B cell (primary cell): ENCODE measurements at regions not wholly inside any gene's neighbourhood (a gene's known extent, or its start where the extent isn't known, plus 50 kb on each side); places are given as distances from the start of the nearest gene placed in this dataset.

Experiments
- ATAC-seq: fragments of 200-7000 bp; cut with Tn5 transposase; one replicate; pipeline ENCODE4 v1.10.0; 2021; ENCODE audit warnings: low read depth, mild to moderate bottlenecking, moderate number of reproducible peaks, moderate library complexity
- CTCF ChIA-PET: fragments of 350-600 bp; sonication (Branson Sonifier 250); formaldehyde crosslinking; loops from one replicate; lab custom pipeline; 2021; ENCODE audit warnings: antibody characterized with exemption, inconsistent platforms; lab: Charles Lee
- POLR2A ChIA-PET: fragments of 350-600 bp; sonication (Branson Sonifier 250); formaldehyde crosslinking; loops from one replicate; lab custom pipeline; 2021; ENCODE audit warnings: antibody characterized with exemption; lab: Charles Lee
- DNase-seq: peaks from one replicate; pipeline ENCODE4 v3.0.0; 2013
- H2AFZ ChIP-seq: 2 replicates; pipeline ENCODE4 v1.6.1; 2012; ENCODE audit warnings: mild to moderate bottlenecking, low read depth, low read length; ENCODE audit not compliant: insufficient read depth, poor library complexity, severe bottlenecking
- H3K27ac ChIP-seq, 2 donors: 1 replicate in 1 of 2; 2 replicates in 1 of 2; pipeline ENCODE4 v1.5.1; 2012 to 2013; ENCODE audit warnings: low read length in 2 of 2, mild to moderate bottlenecking in 2 of 2, moderate library complexity in 1 of 2
- H3K27me3 ChIP-seq, 4 experiments: fragments of 200-600 bp in 1 of 4; sonication (generic) in 1 of 4; replicated peaks in 1 of 4; 1 replicate in 2 of 4; 2 replicates in 2 of 4; pipeline versions ENCODE4 v1.6.1 to v1.7.0; 2013 to 2016; ENCODE audit warnings: low read length in 3 of 4, mild to moderate bottlenecking in 2 of 4, mixed read lengths in 1 of 4, moderate library complexity in 1 of 4; ENCODE audit not compliant: insufficient read depth in 4 of 4, control insufficient read depth in 3 of 4; ENCODE audit errors: control extremely low read depth in 1 of 4
- H3K36me3 ChIP-seq, 2 experiments: replicated peaks in 1 of 2; 1 replicate in 1 of 2; 2 replicates in 1 of 2; pipeline versions ENCODE4 v1.6.1 to v1.7.1; 2013; ENCODE audit warnings: low read length in 1 of 2; ENCODE audit not compliant: insufficient read depth in 2 of 2, control insufficient read depth in 1 of 2; ENCODE audit errors: control extremely low read depth in 1 of 2, extremely low read depth in 1 of 2
- H3K4me1 ChIP-seq, 2 donors: fragments of 200-600 bp in 1 of 2; sonication (generic) in 1 of 2; 1 replicate in 1 of 2; 2 replicates in 1 of 2; pipeline versions ENCODE4 v1.5.1 to v1.6.1; 2013 to 2017; ENCODE audit warnings: low read length in 2 of 2; ENCODE audit not compliant: control insufficient read depth in 2 of 2, insufficient read depth in 2 of 2
- H3K4me2 ChIP-seq: replicated peaks from 2 replicates; pipeline ENCODE3; 2012; ENCODE audit warnings: mild to moderate bottlenecking, low read depth, low read length; ENCODE audit not compliant: poor library complexity, severe bottlenecking
- H3K4me3 ChIP-seq, 5 experiments: fragments of 200-600 bp in 1 of 5; sonication (generic) in 1 of 5; 1 replicate in 3 of 5; 2 replicates in 2 of 5; pipeline versions ENCODE4 v1.5.1 to v1.7.0; 2011 to 2016; ENCODE audit warnings: low read length in 4 of 5, mild to moderate bottlenecking in 4 of 5, low read depth in 2 of 5, control low read depth in 1 of 5, moderate library complexity in 1 of 5; ENCODE audit not compliant: insufficient read depth in 1 of 5; ENCODE audit errors: control extremely low read depth in 1 of 5, extremely low read depth in 1 of 5
- H3K79me2 ChIP-seq: fragments of 200-600 bp; sonication (generic); one replicate; pipeline ENCODE4 v1.6.0; 2016; ENCODE audit warnings: low read length; ENCODE audit not compliant: control insufficient read depth, insufficient read depth
- H3K9ac ChIP-seq: fragments of 200-600 bp; sonication (generic); 2 replicates; pipeline ENCODE4 v1.6.1; 2017; ENCODE audit warnings: mild to moderate bottlenecking, low read length, moderate library complexity
- H3K9me3 ChIP-seq, 3 donors: one replicate each; pipeline versions ENCODE4 v1.6.1 to v1.7.1; 2013; ENCODE audit warnings: low read length in 2 of 3; ENCODE audit not compliant: control insufficient read depth in 2 of 3, insufficient read depth in 1 of 3; ENCODE audit errors: control extremely low read depth in 1 of 3
- H4K20me1 ChIP-seq: 2 replicates; pipeline ENCODE4 v1.6.0; 2012; ENCODE audit warnings: mild to moderate bottlenecking, low read length; ENCODE audit not compliant: insufficient read depth, control insufficient read depth, poor library complexity, severe bottlenecking
- H3K27ac Mint-ChIP-seq: one replicate; pipeline ENCODE4 v1.8.0; 2021; ENCODE audit warnings: mixed read lengths
- H3K27me3 Mint-ChIP-seq: one replicate; pipeline ENCODE4 v1.8.0; 2021; ENCODE audit warnings: mixed read lengths
- H3K4me1 Mint-ChIP-seq: one replicate; pipeline ENCODE4 v1.8.0; 2021; ENCODE audit warnings: mixed read lengths
- H3K4me3 Mint-ChIP-seq: one replicate; pipeline ENCODE4 v1.8.0; 2021; ENCODE audit warnings: mixed read lengths
- H3K9me3 Mint-ChIP-seq: one replicate; pipeline ENCODE4 v1.8.0; 2022; ENCODE audit warnings: mixed read lengths; ENCODE audit not compliant: insufficient read depth
- CTCF ChIP-seq: fragments of 200-600 bp; IDR thresholded peaks from one replicate; pipeline ENCODE4 v1.8.0; 2022; ENCODE audit warnings: antibody characterized with exemption, mild to moderate bottlenecking
- EZH2 ChIP-seq: IDR thresholded peaks from 2 replicates; pipeline ENCODE4 v1.6.1; 2012; ENCODE audit warnings: borderline replicate concordance, low read depth, mild to moderate bottlenecking, moderate library complexity, low read length; ENCODE audit not compliant: insufficient read depth, poor library complexity, severe bottlenecking
- WGBS: methylation state at CpG from one replicate; pipeline ENCODE4 v1.1.5; 2013; ENCODE audit warnings: missing lambda C conversion rate; ENCODE audit not compliant: insufficient coverage; 5-methylcytosine and 5-hydroxymethylcytosine counted together
- intact Hi-C: fragments of 100-400 bp; cut with micrococcal nuclease; formaldehyde crosslinking; loops from one replicate; pipeline ENCODE4 v1.10.0; 2022

DNA sequence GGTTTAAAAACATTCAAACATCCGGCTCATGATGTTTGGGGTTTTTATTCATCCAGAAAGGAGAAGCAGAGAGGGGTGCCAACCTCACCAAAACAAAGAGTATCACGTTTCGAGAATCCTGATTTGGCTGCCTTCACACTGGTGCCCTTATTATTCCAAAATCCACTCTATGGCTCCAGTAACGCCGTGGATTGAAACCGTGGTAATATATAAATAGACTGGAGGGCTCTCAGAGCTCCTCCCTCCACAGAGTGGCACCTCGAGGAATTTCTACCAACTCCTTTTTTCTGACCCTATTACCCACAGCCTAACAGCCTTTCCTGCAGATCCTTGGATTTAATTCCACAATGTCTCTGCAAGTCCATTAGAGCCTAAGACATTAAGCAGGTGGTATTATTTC, 353.6 kb downstream of the CRPPA start:
- Histone ChIP-seq H2AFZ (no peak overlapping the region), H3K9me3 (no peaks in the 10 kb centered on the region), H3K4me2 (no peak overlapping the region), H4K20me1 (no peaks in the 10 kb centered on the region), H3K4me1 (no peaks in the 10 kb centered on the region), H3K27me3 (no peaks in the 10 kb centered on the region), H3K27ac (no peak overlapping the region), H3K36me3 (no peaks in the 10 kb centered on the region), H3K4me3 (no peak overlapping the region), H3K79me2 (no peaks in the 10 kb centered on the region), H3K9ac (no peak overlapping the region)
- H3K9me3 Mint-ChIP-seq: no peaks in the 10 kb centered on the region
- peaks cover 2% of the 10 kb centered on the region for H3K27me3 Mint-ChIP-seq
- no peak overlapping the region for H3K4me3 Mint-ChIP-seq
- ATAC-seq (no peak), DNase-seq (no peak)
- intact Hi-C loops: no loop called here
- H3K27ac Mint-ChIP-seq: no peak overlapping the region
- 66% methylated on average over 5 of the region's 7 CpGs for WGBS
- CTCF ChIA-PET: no interaction called here
- POLR2A ChIA-PET: no interaction called here
- TF ChIP-seq EZH2 (no peak), CTCF (no peak)
- no peaks in the 10 kb centered on the region for H3K4me1 Mint-ChIP-seq

GRCh38 chr7:16066805-16067459, 354.4 kb downstream of the CRPPA start:
- CTCF ChIA-PET: no interaction called here

More at GRCh38 chr7:16066805-16067459, 354.4 kb downstream of the CRPPA start:
- Mint-ChIP-seq H3K27ac (no peak overlapping the region), H3K4me1 (no peaks in the 10 kb centered on the region), H3K27me3 (no peaks in the 10 kb centered on the region), H3K9me3 (no peaks in the 10 kb centered on the region), H3K4me3 (no peak overlapping the region)
- Histone ChIP-seq H3K27me3 (no peaks in the 10 kb centered on the region), H3K9me3 (no peaks in the 10 kb centered on the region), H2AFZ (no peak overlapping the region), H3K4me2 (no peak overlapping the region), H3K9ac (no peak overlapping the region), H3K4me1 (no peaks in the 10 kb centered on the region), H4K20me1 (no peaks in the 10 kb centered on the region), H3K79me2 (no peaks in the 10 kb centered on the region), H3K36me3 (no peaks in the 10 kb centered on the region), H3K4me3 (no peak overlapping the region), H3K27ac (no peak overlapping the region)
- 0% methylated on average over 1 of the region's 5 CpGs for WGBS
- no peak for DNase-seq
- POLR2A ChIA-PET: no interaction called here
- ATAC-seq: no peak
- no peak for TF ChIP-seq CTCF
- no peak for TF ChIP-seq EZH2
- intact Hi-C loops: no loop called here
